ENCODE measurements at regions not wholly inside any gene's neighbourhood (a gene's known extent, or its start where the extent isn't known, plus 50 kb on each side); places are given as distances from the start of the nearest gene placed in this dataset.

GRCh38 chr12:123062681-123063486 lies 82.4 kb downstream of the ARL6IP4 start (continued):
- TF ChIP-seq NR2F1 (CRISPR knock-in tag; IDR thresholded peaks at IDR 0.05) (peak; percentile 54 to 56; a peak in 1 of 4 replicates), PCBP2 (optimal IDR thresholded peaks at IDR 0.05; ENCODE audit: low read depth, low read length, poor library complexity, severe bottlenecking) (no peak), ZNF549 (CRISPR knock-in tag; IDR thresholded peaks at IDR 0.05) (no peak), PRMT3 (CRISPR knock-in tag; IDR thresholded peaks at IDR 0.05; ENCODE audit: borderline replicate concordance, low read depth) (no peak), DR1 (CRISPR knock-in tag; IDR thresholded peaks at IDR 0.05) (no peak), MLXIP (CRISPR knock-in tag; IDR thresholded peaks at IDR 0.05; ENCODE audit: borderline replicate concordance) (no peak), ZNF281 (CRISPR knock-in tag; IDR thresholded peaks at IDR 0.05; ENCODE audit: borderline replicate concordance) (no peak), TEAD2 (CRISPR knock-in tag; IDR thresholded peaks at IDR 0.05) (no peak), ZNF530 (CRISPR knock-in tag; IDR thresholded peaks at IDR 0.05; ENCODE audit: low read depth) (no peak), FOXP1 (IDR thresholded peaks at IDR 0.05) (0 out of 2 replicates have a peak, but pooled peaks have one; percentile 42), FOXP1 (CRISPR knock-in tag; IDR thresholded peaks at IDR 0.05) (peak; percentile 68), HNF4A (CRISPR knock-in tag; IDR thresholded peaks at IDR 0.05) (peak; percentile 67), TMF1 (CRISPR knock-in tag; IDR thresholded peaks at IDR 0.05; ENCODE audit: low read depth) (no peak), ELF4 (CRISPR knock-in tag; IDR thresholded peaks at IDR 0.05; ENCODE audit: borderline replicate concordance) (no peak), CEBPB (IDR thresholded peaks at IDR 0.05; ENCODE audit: borderline replicate concordance, low read depth, low read length) (0 out of 2 replicates have a peak, but pooled peaks have one; percentile 4), ZBTB33 (CRISPR knock-in tag; IDR thresholded peaks at IDR 0.05) (peak; percentile 32; the same call in 1 of the 2 replicates), MED8 (CRISPR knock-in tag; IDR thresholded peaks at IDR 0.05; ENCODE audit: insufficient replicate concordance) (no peak), ZNF160 (CRISPR knock-in tag; IDR thresholded peaks at IDR 0.05) (peak; percentile 63; the same call in 1 of the 2 replicates), ZNF382 (CRISPR knock-in tag; IDR thresholded peaks at IDR 0.05; ENCODE audit: borderline replicate concordance) (no peak), DDIT3 (CRISPR knock-in tag; IDR thresholded peaks at IDR 0.05) (no peak), ZSCAN20 (CRISPR knock-in tag; IDR thresholded peaks at IDR 0.05; ENCODE audit: borderline replicate concordance) (no peak), FOSL2 (CRISPR knock-in tag; IDR thresholded peaks at IDR 0.05) (peak; percentile 99)

All from HepG2 (cell line).